ENCODE measurements at regions not wholly inside any gene's neighbourhood (a gene's known extent, or its start where the extent isn't known, plus 50 kb on each side); places are given as distances from the start of the nearest gene placed in this dataset.

- intact Hi-C loops (cut with DNase I; ENCODE audit: low total_unique reads) (no loop called here), in situ Hi-C loops (cut with MboI; ENCODE audit: low pct_ligation_motif_present in 1 of 4, low pct_unique_long_range_greater_than_20kb in 1 of 4, low sequenced_read_pairs in 3 of 4) (no loop called here)
- WGBS, 2 donors (ENCODE audit: low coverage in 1 of 2): 60 to 73% methylated on average over 1 to 2 of the region's 2 CpGs
- TF ChIP-seq CTCF (IDR thresholded peaks at IDR 0.05): no peak
- Histone ChIP-seq H3K27ac (no peak overlapping the region), H3K36me3 (no peaks in the 10 kb centered on the region), H3K4me3 (no peak overlapping the region), H3K27me3 (no peaks in the 10 kb centered on the region), H3K9me3 (no peaks in the 10 kb centered on the region), H3K4me1 (no peaks in the 10 kb centered on the region)
- DNase-seq: no peak
Measured at GRCh38 chr4:17265139-17265538, 246.8 kb downstream of the QDPR start.

- in situ Hi-C loops (cut with MboI; ENCODE audit: low pct_ligation_motif_present in 1 of 4, low pct_unique_long_range_greater_than_20kb in 1 of 4, low sequenced_read_pairs in 3 of 4): no loop called here
- Histone ChIP-seq H3K27ac (no peak overlapping the region), H3K9me3 (no peaks in the 10 kb centered on the region), H3K4me1 (no peaks in the 10 kb centered on the region), H3K27me3 (no peaks in the 10 kb centered on the region), H3K4me3 (no peak overlapping the region), H3K36me3 (no peaks in the 10 kb centered on the region)
- TF ChIP-seq EP300 (IDR thresholded peaks at IDR 0.05; ENCODE audit: low read depth): no peak
- no peak for TF ChIP-seq CTCF (IDR thresholded peaks at IDR 0.05)
- TF ChIP-seq POLR2A (IDR thresholded peaks at IDR 0.05): no peak
- no peak for TF ChIP-seq POLR2AphosphoS5 (IDR thresholded peaks at IDR 0.05)
- intact Hi-C loops (cut with DNase I; ENCODE audit: low total_unique reads): no loop called here
- 66 to 72% methylated on average over 2 to 4 of the region's 4 CpGs for WGBS, 2 donors (ENCODE audit: low coverage in 1 of 2)
- no peak for DNase-seq
Measured at GRCh38 chr4:17260166-17260907, 251.6 kb downstream of the QDPR start.

GRCh38 chr4:17258106-17258505 is 253.8 kb downstream of the QDPR start:
- no peak for TF ChIP-seq POLR2AphosphoS5 (IDR thresholded peaks at IDR 0.05)
- no peak for TF ChIP-seq POLR2A (IDR thresholded peaks at IDR 0.05)
- TF ChIP-seq CTCF (IDR thresholded peaks at IDR 0.05): no peak
- TF ChIP-seq EP300 (IDR thresholded peaks at IDR 0.05; ENCODE audit: low read depth): no peak
- intact Hi-C loops (cut with DNase I; ENCODE audit: low total_unique reads) (no loop called here), in situ Hi-C loops (cut with MboI; ENCODE audit: low pct_ligation_motif_present in 1 of 4, low pct_unique_long_range_greater_than_20kb in 1 of 4, low sequenced_read_pairs in 3 of 4) (no loop called here)
- Histone ChIP-seq H3K27ac (no peak overlapping the region), H3K36me3 (no peaks in the 10 kb centered on the region), H3K9me3 (no peaks in the 10 kb centered on the region), H3K4me3 (no peak overlapping the region), H3K4me1 (no peaks in the 10 kb centered on the region), H3K27me3 (no peaks in the 10 kb centered on the region)
- DNase-seq: no peak
- WGBS, 2 donors (ENCODE audit: low coverage in 1 of 2): 71 to 79% methylated on average over 2 of the region's 2 CpGs

GRCh38 chr4:17252131-17252530 is 259.8 kb downstream of the QDPR start:
- TF ChIP-seq CTCF (IDR thresholded peaks at IDR 0.05): no peak
- TF ChIP-seq EP300 (IDR thresholded peaks at IDR 0.05; ENCODE audit: low read depth): no peak
- TF ChIP-seq POLR2AphosphoS5 (IDR thresholded peaks at IDR 0.05): no peak
- TF ChIP-seq POLR2A (IDR thresholded peaks at IDR 0.05): no peak
- WGBS, 2 donors (ENCODE audit: low coverage in 1 of 2): 67 to 68% methylated on average over 2 of the region's 2 CpGs
- Histone ChIP-seq H3K4me3 (no peak overlapping the region), H3K36me3 (no peaks in the 10 kb centered on the region), H3K9me3 (no peaks in the 10 kb centered on the region), H3K27ac (no peak overlapping the region), H3K27me3 (no peaks in the 10 kb centered on the region), H3K4me1 (no peaks in the 10 kb centered on the region)
- in situ Hi-C loops (cut with MboI; ENCODE audit: low pct_ligation_motif_present in 1 of 4, low pct_unique_long_range_greater_than_20kb in 1 of 4, low sequenced_read_pairs in 3 of 4) (no loop called here), intact Hi-C loops (cut with DNase I; ENCODE audit: low total_unique reads) (no loop called here)
- no peak for DNase-seq
